HFFc6 (cell line): ENCODE measurements at regions not wholly inside any gene's neighbourhood (a gene's known extent, or its start where the extent isn't known, plus 50 kb on each side); places are given as distances from the start of the nearest gene placed in this dataset.

Experiments used
- DNase-seq: peaks from one replicate; pipeline ENCODE4 v3.0.0-alpha.2; 2018
- H3K27ac Mint-ChIP-seq: 2 replicates; pipeline ENCODE4 v1.8.0; 2020; ENCODE audit warnings: mild to moderate bottlenecking, mixed read lengths
- H3K27me3 Mint-ChIP-seq: 2 replicates; pipeline ENCODE4 v1.8.0; 2021; ENCODE audit warnings: mild to moderate bottlenecking, moderate library complexity, mixed read lengths; ENCODE audit not compliant: insufficient read depth
- H3K36me3 Mint-ChIP-seq: 2 replicates; pipeline ENCODE4 v1.8.0; 2021; ENCODE audit warnings: low read depth, mixed read lengths
- H3K4me1 Mint-ChIP-seq: 2 replicates; pipeline ENCODE4 v1.8.0; 2020; ENCODE audit warnings: low read depth, mixed read lengths
- H3K4me3 Mint-ChIP-seq: 2 replicates; pipeline ENCODE4 v1.8.0; 2020; ENCODE audit warnings: mild to moderate bottlenecking, moderate library complexity, mixed read lengths
- H3K9me3 Mint-ChIP-seq: 2 replicates; pipeline ENCODE4 v1.8.0; 2020; ENCODE audit warnings: mild to moderate bottlenecking, mixed read lengths
- CTCF ChIP-seq: fragments of 200-600 bp; sonication (generic); IDR thresholded peaks from 2 replicates; pipeline ENCODE4 v1.5.0; 2021; ENCODE audit warnings: antibody characterized with exemption, mild to moderate bottlenecking

- no peak for TF ChIP-seq CTCF
- Mint-ChIP-seq H3K4me1 (peaks cover 4% of the 10 kb centered on the region), H3K27ac (no peak overlapping the region), H3K4me3 (no peak overlapping the region), H3K27me3 (peaks cover 24% of the 10 kb centered on the region), H3K36me3 (no peaks in the 10 kb centered on the region), H3K9me3 (peaks cover 5% of the 10 kb centered on the region; the same call in 1 of the 2 replicates)
- no peak for DNase-seq
Observed at GRCh38 chr15:31477851-31478701, 151.4 kb downstream of the KLF13 start.

GRCh38 chr15:31478702-31479221, 152.1 kb downstream of the KLF13 start:
- H3K36me3 Mint-ChIP-seq: no peaks in the 10 kb centered on the region
- no peaks in the 10 kb centered on the region for H3K4me1 Mint-ChIP-seq
- H3K27me3 Mint-ChIP-seq: peaks cover 24% of the 10 kb centered on the region
- DNase-seq: no peak
- H3K27ac Mint-ChIP-seq: no peak overlapping the region
- H3K4me3 Mint-ChIP-seq: no peak overlapping the region
- TF ChIP-seq CTCF: no peak
- H3K9me3 Mint-ChIP-seq: peaks cover 5% of the 10 kb centered on the region; the same call in 1 of the 2 replicates

GRCh38 chr15:31480356-31481025, 153.9 kb downstream of the KLF13 start:
- Mint-ChIP-seq H3K9me3 (peaks cover 14% of the 10 kb centered on the region), H3K4me1 (no peaks in the 10 kb centered on the region), H3K27me3 (peaks cover 29% of the 10 kb centered on the region), H3K36me3 (peaks cover 10% of the 10 kb centered on the region; the same call in 1 of the 2 replicates), H3K4me3 (no peak overlapping the region), H3K27ac (no peak overlapping the region)
- no peak for TF ChIP-seq CTCF
- no peak for DNase-seq

GRCh38 chr15:31481142-31481541, 154.5 kb downstream of the KLF13 start:
- peaks cover 10% of the 10 kb centered on the region; the same call in 1 of the 2 replicates for H3K36me3 Mint-ChIP-seq
- TF ChIP-seq CTCF: no peak
- no peak overlapping the region for H3K27ac Mint-ChIP-seq
- H3K4me3 Mint-ChIP-seq: no peak overlapping the region
- peaks cover 2% of the 10 kb centered on the region; the same call in 1 of the 2 replicates for H3K4me1 Mint-ChIP-seq
- no peak for DNase-seq
- peaks cover 29% of the 10 kb centered on the region for H3K27me3 Mint-ChIP-seq
- H3K9me3 Mint-ChIP-seq: peaks cover 14% of the 10 kb centered on the region

- no peak for TF ChIP-seq CTCF
- H3K4me3 Mint-ChIP-seq: no peak overlapping the region
- H3K9me3 Mint-ChIP-seq: peaks cover 14% of the 10 kb centered on the region
- DNase-seq: no peak
- H3K27ac Mint-ChIP-seq: no peak overlapping the region
- H3K36me3 Mint-ChIP-seq: peaks cover 10% of the 10 kb centered on the region; the same call in 1 of the 2 replicates
- H3K27me3 Mint-ChIP-seq: peaks cover 29% of the 10 kb centered on the region
- peaks cover 8% of the 10 kb centered on the region; the same call in 1 of the 2 replicates for H3K4me1 Mint-ChIP-seq
Observed at GRCh38 chr15:31482122-31482922, 155.7 kb downstream of the KLF13 start.
